HL-60 (cell line): ENCODE measurements at regions not wholly inside any gene's neighbourhood (a gene's known extent, or its start where the extent isn't known, plus 50 kb on each side); places are given as distances from the start of the nearest gene placed in this dataset.

Source experiments
- DNase-seq, 2 experiments: peaks; one replicate each; pipeline ENCODE4 v3.0.0-alpha.2; 2010 to 2020; ENCODE audit warnings: low read depth in 1 of 2, low spot score in 1 of 2
- H3K27ac ChIP-seq: fragments of 250-450 bp; sonication (Bioruptor Pico); replicated peaks from 2 replicates; pipeline ENCODE4 v1.5.1; 2020; ENCODE audit warnings: mild to moderate bottlenecking, moderate library complexity
- H3K27me3 ChIP-seq: fragments of 250-450 bp; sonication (Bioruptor Pico); 2 replicates; pipeline ENCODE4 v1.5.1; 2021; ENCODE audit warnings: mild to moderate bottlenecking, moderate library complexity; ENCODE audit not compliant: insufficient read depth, poor library complexity, severe bottlenecking
- H3K4me3 ChIP-seq: replicated peaks from 2 replicates; pipeline ENCODE4 v1.5.1; 2011; ENCODE audit warnings: mild to moderate bottlenecking, control low read depth, low read length; ENCODE audit not compliant: insufficient read depth
- GABPA ChIP-seq: IDR thresholded peaks from 2 replicates; pipeline ENCODE4 v1.6.1; 2012; ENCODE audit warnings: low read depth
- POLR2AphosphoS5 ChIP-seq: IDR thresholded peaks from 2 replicates; pipeline ENCODE4 v1.6.1; 2012; ENCODE audit warnings: low read depth
- SPI1 ChIP-seq: IDR thresholded peaks from 2 replicates; pipeline ENCODE4 v1.6.1; 2012; ENCODE audit warnings: low read depth, mild to moderate bottlenecking, borderline replicate concordance
- TF ChIP-seq, protein P1 (sequence below): IDR thresholded peaks from 2 replicates; pipeline ENCODE4 v1.6.1; 2012; ENCODE audit warnings: low read depth; ENCODE audit not compliant: insufficient replicate concordance
- TF ChIP-seq, protein P2 (sequence below): IDR thresholded peaks from one replicate; pipeline ENCODE4 v1.5.1; 2011; ENCODE audit warnings: low read length, control low read depth, inconsistent platforms; ENCODE audit not compliant: insufficient read depth

DNA sequence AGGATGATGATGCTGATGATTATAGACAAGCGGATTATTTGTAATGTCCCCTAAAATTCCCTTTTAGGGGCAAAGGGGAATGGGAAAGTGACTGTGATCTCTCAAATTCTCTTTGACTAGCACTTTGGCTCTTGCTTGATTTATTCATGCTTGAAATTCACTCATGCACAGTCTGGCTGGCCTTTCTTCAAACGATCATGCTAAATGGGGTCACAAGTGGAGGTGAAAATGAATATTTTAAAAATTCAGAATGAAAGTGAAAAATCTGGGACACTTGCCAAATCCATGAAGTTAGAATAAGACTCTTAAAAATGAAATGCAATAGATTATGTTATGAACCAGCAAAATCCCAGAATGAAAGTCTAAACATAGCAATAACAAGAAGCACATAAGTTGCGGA lies 173.4 kb upstream of the RAI2 start:
- Histone ChIP-seq H3K27me3 (no peaks in the 10 kb centered on the region), H3K27ac (no peak overlapping the region), H3K4me3 (no peak overlapping the region)
- TF ChIP-seq, protein P1, sequence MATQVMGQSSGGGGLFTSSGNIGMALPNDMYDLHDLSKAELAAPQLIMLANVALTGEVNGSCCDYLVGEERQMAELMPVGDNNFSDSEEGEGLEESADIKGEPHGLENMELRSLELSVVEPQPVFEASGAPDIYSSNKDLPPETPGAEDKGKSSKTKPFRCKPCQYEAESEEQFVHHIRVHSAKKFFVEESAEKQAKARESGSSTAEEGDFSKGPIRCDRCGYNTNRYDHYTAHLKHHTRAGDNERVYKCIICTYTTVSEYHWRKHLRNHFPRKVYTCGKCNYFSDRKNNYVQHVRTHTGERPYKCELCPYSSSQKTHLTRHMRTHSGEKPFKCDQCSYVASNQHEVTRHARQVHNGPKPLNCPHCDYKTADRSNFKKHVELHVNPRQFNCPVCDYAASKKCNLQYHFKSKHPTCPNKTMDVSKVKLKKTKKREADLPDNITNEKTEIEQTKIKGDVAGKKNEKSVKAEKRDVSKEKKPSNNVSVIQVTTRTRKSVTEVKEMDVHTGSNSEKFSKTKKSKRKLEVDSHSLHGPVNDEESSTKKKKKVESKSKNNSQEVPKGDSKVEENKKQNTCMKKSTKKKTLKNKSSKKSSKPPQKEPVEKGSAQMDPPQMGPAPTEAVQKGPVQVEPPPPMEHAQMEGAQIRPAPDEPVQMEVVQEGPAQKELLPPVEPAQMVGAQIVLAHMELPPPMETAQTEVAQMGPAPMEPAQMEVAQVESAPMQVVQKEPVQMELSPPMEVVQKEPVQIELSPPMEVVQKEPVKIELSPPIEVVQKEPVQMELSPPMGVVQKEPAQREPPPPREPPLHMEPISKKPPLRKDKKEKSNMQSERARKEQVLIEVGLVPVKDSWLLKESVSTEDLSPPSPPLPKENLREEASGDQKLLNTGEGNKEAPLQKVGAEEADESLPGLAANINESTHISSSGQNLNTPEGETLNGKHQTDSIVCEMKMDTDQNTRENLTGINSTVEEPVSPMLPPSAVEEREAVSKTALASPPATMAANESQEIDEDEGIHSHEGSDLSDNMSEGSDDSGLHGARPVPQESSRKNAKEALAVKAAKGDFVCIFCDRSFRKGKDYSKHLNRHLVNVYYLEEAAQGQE = no peak
- TF ChIP-seq GABPA (no peak), SPI1 (no peak), POLR2AphosphoS5 (no peak)
- TF ChIP-seq, protein P2, sequence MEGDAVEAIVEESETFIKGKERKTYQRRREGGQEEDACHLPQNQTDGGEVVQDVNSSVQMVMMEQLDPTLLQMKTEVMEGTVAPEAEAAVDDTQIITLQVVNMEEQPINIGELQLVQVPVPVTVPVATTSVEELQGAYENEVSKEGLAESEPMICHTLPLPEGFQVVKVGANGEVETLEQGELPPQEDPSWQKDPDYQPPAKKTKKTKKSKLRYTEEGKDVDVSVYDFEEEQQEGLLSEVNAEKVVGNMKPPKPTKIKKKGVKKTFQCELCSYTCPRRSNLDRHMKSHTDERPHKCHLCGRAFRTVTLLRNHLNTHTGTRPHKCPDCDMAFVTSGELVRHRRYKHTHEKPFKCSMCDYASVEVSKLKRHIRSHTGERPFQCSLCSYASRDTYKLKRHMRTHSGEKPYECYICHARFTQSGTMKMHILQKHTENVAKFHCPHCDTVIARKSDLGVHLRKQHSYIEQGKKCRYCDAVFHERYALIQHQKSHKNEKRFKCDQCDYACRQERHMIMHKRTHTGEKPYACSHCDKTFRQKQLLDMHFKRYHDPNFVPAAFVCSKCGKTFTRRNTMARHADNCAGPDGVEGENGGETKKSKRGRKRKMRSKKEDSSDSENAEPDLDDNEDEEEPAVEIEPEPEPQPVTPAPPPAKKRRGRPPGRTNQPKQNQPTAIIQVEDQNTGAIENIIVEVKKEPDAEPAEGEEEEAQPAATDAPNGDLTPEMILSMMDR = no peak
- DNase-seq = no peak

DNA sequence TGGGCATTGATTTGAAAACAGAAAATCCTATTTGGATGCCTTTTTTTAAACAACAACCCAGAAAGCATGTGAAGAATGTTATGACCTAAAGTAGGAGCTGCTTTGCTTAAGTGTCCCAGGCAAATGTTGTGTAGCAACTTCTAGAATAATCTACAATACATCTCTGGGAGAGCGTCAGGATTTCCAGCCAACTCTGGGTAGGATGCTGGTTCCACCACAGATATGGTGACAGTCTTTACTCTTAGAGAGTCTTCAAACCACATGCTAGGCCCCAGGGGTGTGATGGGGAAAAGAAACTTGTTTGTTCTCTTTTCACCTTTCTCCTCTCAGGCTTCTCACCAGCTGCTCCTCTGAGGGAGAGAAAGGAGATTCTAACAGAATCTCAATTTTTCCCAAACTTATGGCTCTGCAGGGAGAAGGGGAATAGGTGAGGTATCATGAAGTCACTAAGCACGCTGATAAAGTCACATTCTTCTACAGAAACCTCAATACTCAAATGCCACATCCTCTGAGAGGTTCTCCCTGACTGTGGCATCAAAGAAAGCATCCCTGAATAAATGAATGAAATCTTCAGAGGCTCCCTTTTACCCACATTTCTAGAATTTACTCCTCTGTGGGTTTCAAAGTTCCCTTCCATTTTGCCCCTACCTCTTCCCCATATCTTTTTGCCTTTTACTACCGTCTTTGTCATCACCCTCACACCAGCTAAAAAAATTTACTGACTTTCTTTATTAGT lies 171.6 kb upstream of the RAI2 start:
- Histone ChIP-seq H3K27me3 (no peaks in the 10 kb centered on the region), H3K4me3 (no peak overlapping the region), H3K27ac (no peak overlapping the region)
- TF ChIP-seq POLR2AphosphoS5 (no peak), SPI1 (no peak), GABPA (no peak)
- TF ChIP-seq, protein P1 = no peak
- TF ChIP-seq, protein P2 = no peak
- DNase-seq = no peak

DNA sequence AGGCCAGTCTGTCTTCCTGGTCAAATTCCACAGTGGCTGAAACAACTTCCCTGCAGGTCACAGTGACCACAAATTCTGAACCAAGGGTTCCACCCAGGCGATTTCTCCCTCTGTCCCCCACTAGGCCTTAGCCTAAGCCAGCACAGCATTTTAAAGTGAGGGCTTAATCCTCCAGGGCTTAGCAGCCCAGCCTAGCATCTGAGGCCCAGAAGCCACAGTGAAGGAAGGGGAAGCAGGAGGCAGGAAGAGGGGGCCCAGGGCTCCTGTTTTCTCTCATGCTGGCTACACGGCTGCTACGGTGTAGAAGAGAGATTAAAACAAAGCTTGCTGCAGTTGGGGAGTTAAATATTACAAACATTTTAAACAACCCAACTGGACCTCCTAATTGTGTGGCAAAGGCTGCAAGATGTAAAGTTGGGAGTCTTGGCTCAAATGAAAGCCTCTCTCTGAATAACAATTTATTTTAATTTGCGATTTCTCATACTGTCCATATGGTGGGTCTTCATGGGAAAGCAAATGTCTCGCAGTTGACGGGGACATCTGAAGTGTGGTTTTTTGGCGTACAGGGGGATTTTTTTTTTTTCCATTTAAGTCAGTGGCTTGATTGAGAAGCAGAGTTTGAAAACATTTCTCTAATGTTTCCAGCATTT lies 170.8 kb upstream of the RAI2 start:
- H3K4me3 ChIP-seq = no peak overlapping the region
- no peak for DNase-seq
- no peaks in the 10 kb centered on the region for H3K27me3 ChIP-seq
- TF ChIP-seq SPI1 (no peak), POLR2AphosphoS5 (no peak), GABPA (no peak)
- TF ChIP-seq, protein P2 = no peak
- TF ChIP-seq, protein P1 = no peak
- H3K27ac ChIP-seq = no peak overlapping the region
